Astrocyte of the cerebellum (primary cell): ENCODE measurements at regions not wholly inside any gene's neighbourhood (a gene's known extent, or its start where the extent isn't known, plus 50 kb on each side); places are given as distances from the start of the nearest gene placed in this dataset.

Experiments
- DNase-seq: peaks from one replicate; pipeline ENCODE4 v3.0.0-alpha.2; 2011; ENCODE audit warnings: low read depth
- H3K4me3 ChIP-seq: 2 replicates; pipeline ENCODE4 v1.5.1; 2011; ENCODE audit warnings: mild to moderate bottlenecking, low read depth, low read length, moderate library complexity
- in situ Hi-C: cut with HindIII; loops from 2 replicates; pipeline ENCODE4 v1.10.0; 2017; ENCODE audit warnings: low sequenced_read_pairs
- TF ChIP-seq, protein P1 (sequence below): IDR thresholded peaks from 2 replicates; pipeline ENCODE4 v1.5.1; 2012; ENCODE audit warnings: low read length, low read depth, moderate library complexity, mild to moderate bottlenecking; ENCODE audit errors: missing control alignments

GRCh38 chr10:83678850-83679249 is 460.5 kb upstream of the GHITM start:
- H3K4me3 ChIP-seq = no peak overlapping the region
- in situ Hi-C loops = no loop called here
- TF ChIP-seq, protein P1, sequence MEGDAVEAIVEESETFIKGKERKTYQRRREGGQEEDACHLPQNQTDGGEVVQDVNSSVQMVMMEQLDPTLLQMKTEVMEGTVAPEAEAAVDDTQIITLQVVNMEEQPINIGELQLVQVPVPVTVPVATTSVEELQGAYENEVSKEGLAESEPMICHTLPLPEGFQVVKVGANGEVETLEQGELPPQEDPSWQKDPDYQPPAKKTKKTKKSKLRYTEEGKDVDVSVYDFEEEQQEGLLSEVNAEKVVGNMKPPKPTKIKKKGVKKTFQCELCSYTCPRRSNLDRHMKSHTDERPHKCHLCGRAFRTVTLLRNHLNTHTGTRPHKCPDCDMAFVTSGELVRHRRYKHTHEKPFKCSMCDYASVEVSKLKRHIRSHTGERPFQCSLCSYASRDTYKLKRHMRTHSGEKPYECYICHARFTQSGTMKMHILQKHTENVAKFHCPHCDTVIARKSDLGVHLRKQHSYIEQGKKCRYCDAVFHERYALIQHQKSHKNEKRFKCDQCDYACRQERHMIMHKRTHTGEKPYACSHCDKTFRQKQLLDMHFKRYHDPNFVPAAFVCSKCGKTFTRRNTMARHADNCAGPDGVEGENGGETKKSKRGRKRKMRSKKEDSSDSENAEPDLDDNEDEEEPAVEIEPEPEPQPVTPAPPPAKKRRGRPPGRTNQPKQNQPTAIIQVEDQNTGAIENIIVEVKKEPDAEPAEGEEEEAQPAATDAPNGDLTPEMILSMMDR = no peak
- no peak for DNase-seq

- no peak overlapping the region for H3K4me3 ChIP-seq
- in situ Hi-C loops = no loop called here
- TF ChIP-seq, protein P1 = no peak
- no peak for DNase-seq
These were observed 458.8 kb upstream of the GHITM start for GRCh38 chr10:83680470-83680891.

- TF ChIP-seq, protein P1 = no peak
- no peak for DNase-seq
- no peak overlapping the region for H3K4me3 ChIP-seq
- in situ Hi-C loops = no loop called here
These were observed 456.9 kb upstream of the GHITM start for GRCh38 chr10:83682414-83682813.

- TF ChIP-seq, protein P1 = no peak
- no peak overlapping the region for H3K4me3 ChIP-seq
- in situ Hi-C loops = no loop called here
- no peak for DNase-seq
These were observed 453.9 kb upstream of the GHITM start for GRCh38 chr10:83685458-83685857.

- DNase-seq = no peak
- no peak overlapping the region for H3K4me3 ChIP-seq
- in situ Hi-C loops = no loop called here
- TF ChIP-seq, protein P1 = no peak
These were observed 447.3 kb upstream of the GHITM start for GRCh38 chr10:83691791-83692596.

DNA sequence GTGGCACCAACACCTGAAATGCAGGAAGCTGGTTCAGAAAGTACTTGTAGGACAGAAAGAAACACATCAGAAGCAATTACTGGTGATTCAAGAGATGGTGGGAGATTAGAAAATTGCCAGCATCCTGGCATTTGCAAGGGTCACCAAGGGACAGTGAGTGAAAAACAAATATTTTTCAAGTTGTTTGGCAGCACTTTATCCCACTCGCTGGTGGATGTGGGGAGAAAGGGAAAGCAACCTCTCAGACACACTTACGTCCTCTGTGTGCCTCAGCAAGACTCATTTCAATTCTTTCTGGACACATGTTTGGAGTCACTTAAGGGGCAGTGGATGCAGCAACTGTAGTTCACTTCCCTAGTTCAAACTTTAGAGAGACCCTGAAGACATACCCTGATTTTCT is 440.4 kb upstream of the GHITM start:
- no peak for DNase-seq
- TF ChIP-seq, protein P1 = no peak
- in situ Hi-C loops = no loop called here
- H3K4me3 ChIP-seq = no peak overlapping the region

DNA sequence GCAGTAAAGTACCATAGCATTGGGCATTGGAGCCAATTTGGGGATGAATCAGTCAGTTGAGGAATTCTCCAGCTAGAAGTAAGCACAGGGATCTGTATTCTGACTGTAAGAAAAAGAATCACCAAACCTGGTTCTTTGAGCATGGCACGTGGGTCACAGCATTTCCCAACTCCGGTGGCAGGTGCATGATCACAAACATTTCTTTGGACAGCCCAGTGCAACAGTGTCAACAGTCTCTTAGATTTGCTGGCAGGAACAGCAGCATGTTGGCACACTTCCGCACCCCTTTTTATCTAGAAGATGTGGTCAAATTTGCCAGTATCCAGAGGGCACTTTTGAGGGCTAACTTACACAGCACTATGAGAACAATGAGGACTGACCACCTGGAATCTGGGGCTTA is 437.5 kb upstream of the GHITM start:
- TF ChIP-seq, protein P1 = no peak
- in situ Hi-C loops = no loop called here

More for the DNA sequence above, 437.5 kb upstream of the GHITM start:
- H3K4me3 ChIP-seq = no peak overlapping the region
- no peak for DNase-seq
